AG10803 (cell line): ENCODE measurements at regions not wholly inside any gene's neighbourhood (a gene's known extent, or its start where the extent isn't known, plus 50 kb on each side); places are given as distances from the start of the nearest gene placed in this dataset.

Experiments
- DNase-seq: peaks from one replicate; pipeline ENCODE4 v3.0.0; 2010; ENCODE audit warnings: low read depth
- H3K4me3 ChIP-seq: 2 replicates; pipeline ENCODE4 v1.5.1; 2011; ENCODE audit warnings: mild to moderate bottlenecking, low read length, control low read depth
- CTCF ChIP-seq: conservative IDR thresholded peaks from 2 replicates; pipeline ENCODE4 v1.5.1; 2011; ENCODE audit warnings: mild to moderate bottlenecking, low read length, control low read depth, inconsistent platforms

- H3K4me3 ChIP-seq = no peak overlapping the region
- TF ChIP-seq CTCF = no peak
- DNase-seq = peak; percentile 0
Measured at GRCh38 chrX:145552643-145553042, 265.0 kb upstream of the SLITRK2 start.

GRCh38 chrX:145553702-145554101, 263.9 kb upstream of the SLITRK2 start:
- no peak for TF ChIP-seq CTCF
- no peak for DNase-seq

GRCh38 chrX:145563159-145563558, 254.5 kb upstream of the SLITRK2 start:
- DNase-seq = no peak
- no peak overlapping the region for H3K4me3 ChIP-seq
- no peak for TF ChIP-seq CTCF

More at GRCh38 chrX:145553702-145554101, 263.9 kb upstream of the SLITRK2 start:
- no peak overlapping the region for H3K4me3 ChIP-seq

GRCh38 chrX:145609951-145610511, 207.6 kb upstream of the SLITRK2 start:
- TF ChIP-seq CTCF = no peak
- peak; percentile 81 for DNase-seq
- no peak overlapping the region for H3K4me3 ChIP-seq

GRCh38 chrX:145613894-145614293, 203.7 kb upstream of the SLITRK2 start:
- no peak for DNase-seq
- no peak overlapping the region for H3K4me3 ChIP-seq
- no peak for TF ChIP-seq CTCF

GRCh38 chrX:145620666-145621065, 197.0 kb upstream of the SLITRK2 start:
- no peak for DNase-seq
- no peak overlapping the region for H3K4me3 ChIP-seq
- no peak for TF ChIP-seq CTCF

- H3K4me3 ChIP-seq = no peak overlapping the region
- TF ChIP-seq CTCF = no peak
- DNase-seq = no peak
Measured at GRCh38 chrX:145623453-145623852, 194.2 kb upstream of the SLITRK2 start.
